ENCODE measurements at regions not wholly inside any gene's neighbourhood (a gene's known extent, or its start where the extent isn't known, plus 50 kb on each side); places are given as distances from the start of the nearest gene placed in this dataset.
"Not testable (repeated sequence)": the region's sequence is repeated elsewhere in the genome, so short reads cannot be mapped to it uniquely, and the experiment has no call there.

GRCh38 chr13:22940090-22940710, 240.6 kb upstream of the SGCG start:
- no peak for DNase-seq (ENCODE audit: low spot score)
- no peak for TF ChIP-seq CTCF (IDR thresholded peaks at IDR 0.05)
- Mint-ChIP-seq H3K4me1 (ENCODE audit: low read depth) (no peaks in the 10 kb centered on the region), H3K36me3 (ENCODE audit: low read depth) (no peaks in the 10 kb centered on the region), H3K27me3 (ENCODE audit: low read depth) (no peaks in the 10 kb centered on the region), H3K4me3 (ENCODE audit: unreplicated experiment) (no peak overlapping the region), H3K9me3 (ENCODE audit: low read depth) (peaks cover 4% of the 10 kb centered on the region), H3K27ac (ENCODE audit: unreplicated experiment) (no peak overlapping the region)

- H3K9me3 Mint-ChIP-seq (ENCODE audit: low read depth) = peaks cover 4% of the 10 kb centered on the region
- no peak for TF ChIP-seq CTCF (IDR thresholded peaks at IDR 0.05)
- no peak overlapping the region for H3K4me3 Mint-ChIP-seq (ENCODE audit: unreplicated experiment)
- H3K27ac Mint-ChIP-seq (ENCODE audit: unreplicated experiment) = no peak overlapping the region
- no peaks in the 10 kb centered on the region for H3K4me1 Mint-ChIP-seq (ENCODE audit: low read depth)
- DNase-seq (ENCODE audit: low spot score) = no peak
- no peaks in the 10 kb centered on the region for H3K36me3 Mint-ChIP-seq (ENCODE audit: low read depth)
- H3K27me3 Mint-ChIP-seq (ENCODE audit: low read depth) = no peaks in the 10 kb centered on the region
Measured at GRCh38 chr13:22940736-22941135, 240.0 kb upstream of the SGCG start.

DNA sequence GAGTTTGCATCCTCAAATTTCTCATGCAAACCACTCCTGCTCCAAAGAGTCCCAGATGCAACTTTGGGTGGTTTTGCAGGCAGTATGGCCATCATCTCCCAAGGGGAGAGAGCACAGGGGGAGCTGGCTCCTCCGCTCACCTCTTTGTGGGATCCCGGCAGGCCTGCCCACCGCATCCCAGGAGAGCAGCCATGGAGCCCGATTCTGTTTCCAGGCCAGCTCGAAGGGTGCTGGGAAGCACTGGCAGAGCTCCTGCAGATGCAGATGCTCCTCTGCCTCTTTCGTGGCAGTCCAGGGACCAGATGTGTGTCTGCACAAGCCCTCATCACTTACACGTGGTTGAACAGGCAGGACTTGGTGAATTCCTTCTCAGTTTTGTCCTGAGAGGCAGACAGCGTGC, 239.3 kb upstream of the SGCG start:
- not testable (repeated sequence) for H3K27ac Mint-ChIP-seq (ENCODE audit: unreplicated experiment); H3K36me3 Mint-ChIP-seq (ENCODE audit: low read depth); H3K4me3 Mint-ChIP-seq (ENCODE audit: unreplicated experiment); DNase-seq (ENCODE audit: low spot score); H3K4me1 Mint-ChIP-seq (ENCODE audit: low read depth); H3K27me3 Mint-ChIP-seq (ENCODE audit: low read depth); H3K9me3 Mint-ChIP-seq (ENCODE audit: low read depth)

GRCh38 chr13:22942831-22943230, 237.9 kb upstream of the SGCG start:
- not testable (repeated sequence) for H3K27me3 Mint-ChIP-seq (ENCODE audit: low read depth); H3K9me3 Mint-ChIP-seq (ENCODE audit: low read depth); H3K36me3 Mint-ChIP-seq (ENCODE audit: low read depth); H3K4me1 Mint-ChIP-seq (ENCODE audit: low read depth); H3K4me3 Mint-ChIP-seq (ENCODE audit: unreplicated experiment); DNase-seq (ENCODE audit: low spot score); H3K27ac Mint-ChIP-seq (ENCODE audit: unreplicated experiment)

DNA sequence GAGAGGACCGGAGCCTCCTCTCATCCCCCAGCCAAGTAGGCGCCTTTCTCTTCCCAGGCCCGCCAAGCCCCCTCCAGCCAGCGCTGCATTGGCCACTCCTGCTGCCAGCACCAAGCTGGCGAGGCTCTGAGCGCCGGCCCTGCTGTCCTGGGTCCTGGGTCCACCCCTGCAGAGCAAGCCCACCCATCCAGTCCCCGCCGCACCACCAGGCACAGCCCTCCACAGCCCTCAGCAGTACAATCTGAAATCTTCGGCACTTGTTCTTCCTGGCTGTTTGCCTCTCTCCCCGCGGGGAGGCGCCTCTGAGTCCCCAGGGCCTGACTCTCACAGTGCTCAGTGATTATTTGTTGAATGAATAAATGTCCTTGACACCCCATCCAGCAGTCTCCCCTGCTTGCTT, 236.4 kb upstream of the SGCG start:
- Mint-ChIP-seq H3K27me3 (ENCODE audit: low read depth) (no peaks in the 10 kb centered on the region), H3K27ac (ENCODE audit: unreplicated experiment) (no peak overlapping the region), H3K9me3 (ENCODE audit: low read depth) (no peaks in the 10 kb centered on the region), H3K4me3 (ENCODE audit: unreplicated experiment) (no peak overlapping the region), H3K36me3 (ENCODE audit: low read depth) (no peaks in the 10 kb centered on the region), H3K4me1 (ENCODE audit: low read depth) (no peaks in the 10 kb centered on the region)
- DNase-seq (ENCODE audit: low spot score) = no peak
- TF ChIP-seq CTCF (IDR thresholded peaks at IDR 0.05) = peak; percentile 26

DNA sequence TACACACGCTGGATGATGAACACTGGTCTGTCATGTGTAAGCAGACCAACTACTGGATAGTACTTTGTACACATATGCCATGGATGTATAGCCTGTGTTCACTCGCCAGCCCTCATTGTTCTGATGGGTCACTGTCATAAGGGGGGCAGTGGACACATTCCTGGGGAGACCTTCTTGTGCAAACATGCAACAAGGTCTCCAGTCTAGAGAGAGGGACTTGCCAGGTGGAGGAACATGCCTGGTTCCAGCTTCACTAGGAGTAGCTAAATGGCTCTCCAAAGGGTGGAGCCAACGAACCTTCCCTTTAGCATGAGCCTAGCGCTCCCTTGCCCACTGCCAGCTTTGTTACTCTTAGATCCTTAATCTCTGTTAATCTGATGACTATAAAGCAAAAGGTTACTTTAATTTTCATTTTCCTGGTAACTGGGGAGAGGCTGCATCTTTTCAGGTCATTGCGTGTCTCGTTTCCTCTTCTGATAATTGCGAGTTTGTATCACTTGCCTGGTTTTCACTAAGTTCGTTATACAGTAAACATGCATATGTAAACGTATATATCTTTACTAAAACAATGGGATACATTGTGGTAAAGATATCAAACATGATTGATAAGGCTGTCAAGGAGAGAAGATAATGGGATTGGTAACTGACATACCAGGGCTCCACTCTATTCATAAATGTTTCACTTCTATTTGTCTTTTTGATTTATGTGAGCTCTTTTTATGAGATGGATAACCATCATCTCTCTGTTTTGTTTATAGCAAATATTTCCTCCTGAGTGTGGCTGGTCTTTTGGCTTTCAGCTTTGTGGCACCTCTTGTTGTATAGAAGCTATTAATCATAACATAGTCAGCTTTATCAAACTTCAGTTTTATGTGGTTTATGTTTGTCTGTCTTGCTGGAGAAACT, 235.2 kb upstream of the SGCG start:
- Mint-ChIP-seq H3K4me1 (ENCODE audit: low read depth) (no peaks in the 10 kb centered on the region), H3K4me3 (ENCODE audit: unreplicated experiment) (no peak overlapping the region), H3K36me3 (ENCODE audit: low read depth) (no peaks in the 10 kb centered on the region), H3K27ac (ENCODE audit: unreplicated experiment) (no peak overlapping the region), H3K9me3 (ENCODE audit: low read depth) (peaks cover 5% of the 10 kb centered on the region), H3K27me3 (ENCODE audit: low read depth) (no peaks in the 10 kb centered on the region)
- TF ChIP-seq CTCF (IDR thresholded peaks at IDR 0.05) = no peak
- no peak for DNase-seq (ENCODE audit: low spot score)
